OCI-LY7 (cell line): ENCODE measurements at regions not wholly inside any gene's neighbourhood (a gene's known extent, or its start where the extent isn't known, plus 50 kb on each side); places are given as distances from the start of the nearest gene placed in this dataset.
"Not testable (repeated sequence)": the region's sequence is repeated elsewhere in the genome, so short reads cannot be mapped to it uniquely, and the experiment has no call there.

ENCODE experiments used
- BruUV-seq: library from RNA; stranded (reverse); fragments of 400-500 nt; replicated peaks from 2 replicates; lab custom pipeline; 2021; lab: Mats Ljungman, UMichigan
- CTCF ChIA-PET: fragments of 300-600 bp; sonication (Branson Sonifier 250); formaldehyde crosslinking; loops from one replicate; lab custom pipeline; 2022; ENCODE audit warnings: antibody characterized with exemption; ENCODE audit not compliant: unreplicated experiment; lab: Charles Lee
- POLR2A ChIA-PET: fragments of 300-600 bp; sonication (Branson Sonifier 250); formaldehyde crosslinking; loops from one replicate; lab custom pipeline; 2022; ENCODE audit warnings: antibody characterized with exemption; lab: Charles Lee
- DNase-seq: peaks from one replicate; pipeline ENCODE4 v3.0.0-alpha.2; 2015; ENCODE audit warnings: low spot score
- H2AFZ ChIP-seq: fragments of 200-600 bp; sonication (generic), shearing (Covaris generic); 2 replicates; pipeline ENCODE4 v1.6.1; 2014; ENCODE audit warnings: mild to moderate bottlenecking, antibody characterized with exemption, low read length, moderate library complexity
- H3K27ac ChIP-seq: fragments of 200-600 bp; sonication (generic); 2 replicates; pipeline ENCODE4 v1.5.1; 2014; ENCODE audit warnings: mixed run types, low read depth, mild to moderate bottlenecking, moderate library complexity, low read length, inconsistent platforms; ENCODE audit not compliant: poor library complexity, severe bottlenecking
- H3K36me3 ChIP-seq: fragments of 200-600 bp; sonication (generic); 2 replicates; pipeline ENCODE4 v1.6.1; 2014; ENCODE audit warnings: mild to moderate bottlenecking, antibody characterized with exemption, low read length, moderate library complexity, mixed read lengths; ENCODE audit not compliant: insufficient read depth
- H3K4me1 ChIP-seq: fragments of 200-600 bp; sonication (generic); 2 replicates; pipeline ENCODE4 v1.5.1; 2014; ENCODE audit warnings: mild to moderate bottlenecking, low read length; ENCODE audit not compliant: insufficient read depth, poor library complexity, severe bottlenecking
- H3K4me2 ChIP-seq: fragments of 200-600 bp; sonication (generic); 2 replicates; pipeline ENCODE4 v1.6.1; 2014; ENCODE audit warnings: mild to moderate bottlenecking, low read length
- H3K4me3 ChIP-seq: fragments of 200-600 bp; sonication (generic); 2 replicates; pipeline ENCODE4 v1.5.1; 2014; ENCODE audit warnings: mild to moderate bottlenecking, low read depth, low read length; ENCODE audit not compliant: poor library complexity, severe bottlenecking
- H3K79me2 ChIP-seq: fragments of 200-600 bp; sonication (generic); 2 replicates; pipeline ENCODE4 v1.6.1; 2016; ENCODE audit warnings: low read depth, mild to moderate bottlenecking, low read length, moderate library complexity, mixed read lengths; ENCODE audit not compliant: insufficient read depth
- H3K9me2 ChIP-seq: fragments of 200-600 bp; sonication (generic); 2 replicates; pipeline ENCODE4 v1.6.1; 2016; ENCODE audit warnings: mild to moderate bottlenecking, low read length, mixed read lengths; ENCODE audit not compliant: insufficient read depth
- H3K9me3 ChIP-seq: fragments of 200-600 bp; sonication (generic); 2 replicates; pipeline ENCODE4 v1.6.1; 2014; ENCODE audit warnings: mild to moderate bottlenecking, mixed run types, low read length, mixed read lengths
- H4K20me1 ChIP-seq: fragments of 200-600 bp; sonication (generic); 2 replicates; pipeline ENCODE4 v1.6.1; 2014; ENCODE audit warnings: mild to moderate bottlenecking, antibody characterized with exemption, low read length, moderate library complexity, mixed read lengths; ENCODE audit not compliant: insufficient read depth
- CTCF ChIP-seq: fragments of 200-600 bp; sonication (generic); conservative IDR thresholded peaks from 2 replicates; pipeline ENCODE4 v1.5.1; 2014; ENCODE audit warnings: mild to moderate bottlenecking, antibody characterized with exemption, low read length, moderate library complexity, mixed read lengths
- EZH2phosphoT487 ChIP-seq: fragments of 200-600 bp; sonication (generic); IDR thresholded peaks from 2 replicates; pipeline ENCODE4 v1.6.1; 2018; ENCODE audit warnings: low read depth, borderline replicate concordance, mild to moderate bottlenecking, mixed run types, antibody characterized with exemption, low read length, moderate library complexity, mixed read lengths
- intact Hi-C: fragments of 100-400 bp; cut with micrococcal nuclease; formaldehyde crosslinking; loops from one replicate; pipeline ENCODE4 v1.10.0; 2022; ENCODE audit not compliant: unreplicated experiment

GRCh38 chrX:137934887-137935286, 369.0 kb downstream of the ZIC3 start:
- H3K36me3 ChIP-seq, BruUV-seq, intact Hi-C loops, H3K27ac ChIP-seq, H3K9me3 ChIP-seq, H3K4me3 ChIP-seq, H2AFZ ChIP-seq, H3K4me1 ChIP-seq, H3K79me2 ChIP-seq, CTCF ChIA-PET, DNase-seq, H3K4me2 ChIP-seq, POLR2A ChIA-PET, H4K20me1 ChIP-seq, H3K9me2 ChIP-seq: not testable (repeated sequence)

GRCh38 chrX:137945470-137945869, 379.5 kb downstream of the ZIC3 start:
- H3K9me2 ChIP-seq = no peaks in the 10 kb centered on the region
- intact Hi-C loops = no loop called here
- no peaks in the 10 kb centered on the region for H3K79me2 ChIP-seq
- H3K27ac ChIP-seq = no peak overlapping the region
- H3K4me3 ChIP-seq = no peak overlapping the region
- ChIA-PET CTCF (no interaction called here), POLR2A (no interaction called here)
- no peaks in the 10 kb centered on the region for H3K4me1 ChIP-seq
- no peaks in the 10 kb centered on the region for H4K20me1 ChIP-seq
- H3K9me3 ChIP-seq = no peaks in the 10 kb centered on the region
- no peak overlapping the region for H2AFZ ChIP-seq
- DNase-seq = no peak
- no peaks in the 10 kb centered on the region for H3K36me3 ChIP-seq
- no peak overlapping the region for H3K4me2 ChIP-seq
- TF ChIP-seq CTCF (no peak), EZH2phosphoT487 (no peak)
- BruUV-seq = no TSS peak

GRCh38 chrX:137969191-137969590, 403.3 kb downstream of the ZIC3 start:
- intact Hi-C loops = no loop called here
- Histone ChIP-seq H3K4me2 (no peak overlapping the region), H3K4me3 (no peak overlapping the region), H3K4me1 (no peaks in the 10 kb centered on the region), H4K20me1 (no peaks in the 10 kb centered on the region), H3K9me2 (no peaks in the 10 kb centered on the region), H3K27ac (no peak overlapping the region), H3K36me3 (no peaks in the 10 kb centered on the region), H3K79me2 (no peaks in the 10 kb centered on the region), H2AFZ (no peak overlapping the region), H3K9me3 (no peaks in the 10 kb centered on the region)
- DNase-seq = no peak
- BruUV-seq = no TSS peak
- ChIA-PET POLR2A (no interaction called here), CTCF (no interaction called here)
- TF ChIP-seq CTCF = no peak
- no peak for TF ChIP-seq EZH2phosphoT487
